ENCODE measurements at regions not wholly inside any gene's neighbourhood (a gene's known extent, or its start where the extent isn't known, plus 50 kb on each side); places are given as distances from the start of the nearest gene placed in this dataset.

- TF ChIP-seq CTCF (IDR thresholded peaks at IDR 0.05; ENCODE audit: low read depth, low read length), result no peak
- in situ Hi-C loops (cut with HindIII; ENCODE audit: low sequenced_read_pairs), result no loop called here
- no peak for DNase-seq (ENCODE audit: low read depth, low spot score)
- H3K4me3 ChIP-seq (ENCODE audit: low read depth, low read length), result no peak overlapping the region
These were observed 152.7 kb upstream of the EEA1 start for GRCh38 chr12:93081810-93082165.

GRCh38 chr12:93085383-93086287 lies 156.5 kb upstream of the EEA1 start:
- H3K4me3 ChIP-seq (ENCODE audit: low read depth, low read length), result no peak overlapping the region
- no peak for DNase-seq (ENCODE audit: low read depth, low spot score)
- in situ Hi-C loops (cut with HindIII; ENCODE audit: low sequenced_read_pairs), result no loop called here
- TF ChIP-seq CTCF (IDR thresholded peaks at IDR 0.05; ENCODE audit: low read depth, low read length), result no peak

GRCh38 chr12:93086288-93086727 lies 157.2 kb upstream of the EEA1 start:
- no peak for DNase-seq (ENCODE audit: low read depth, low spot score)
- no peak for TF ChIP-seq CTCF (IDR thresholded peaks at IDR 0.05; ENCODE audit: low read depth, low read length)
- in situ Hi-C loops (cut with HindIII; ENCODE audit: low sequenced_read_pairs), result no loop called here
- no peak overlapping the region for H3K4me3 ChIP-seq (ENCODE audit: low read depth, low read length)

GRCh38 chr12:93087840-93088610 lies 158.9 kb upstream of the EEA1 start:
- TF ChIP-seq CTCF (IDR thresholded peaks at IDR 0.05; ENCODE audit: low read depth, low read length), result no peak
- peak; percentile 38 for DNase-seq (ENCODE audit: low read depth, low spot score)
- no peak overlapping the region for H3K4me3 ChIP-seq (ENCODE audit: low read depth, low read length)
- in situ Hi-C loops (cut with HindIII; ENCODE audit: low sequenced_read_pairs), result no loop called here

- DNase-seq (ENCODE audit: low read depth, low spot score), result peak; percentile 95
- in situ Hi-C loops (cut with HindIII; ENCODE audit: low sequenced_read_pairs), result no loop called here
- H3K4me3 ChIP-seq (ENCODE audit: low read depth, low read length), result no peak overlapping the region
- no peak for TF ChIP-seq CTCF (IDR thresholded peaks at IDR 0.05; ENCODE audit: low read depth, low read length)
These were observed 160.9 kb upstream of the EEA1 start for GRCh38 chr12:93089805-93090569.

- H3K4me3 ChIP-seq (ENCODE audit: low read depth, low read length), result no peak overlapping the region
- peak; percentile 85 for DNase-seq (ENCODE audit: low read depth, low spot score)
- in situ Hi-C loops (cut with HindIII; ENCODE audit: low sequenced_read_pairs), result no loop called here
- TF ChIP-seq CTCF (IDR thresholded peaks at IDR 0.05; ENCODE audit: low read depth, low read length), result no peak
These were observed 161.7 kb upstream of the EEA1 start for GRCh38 chr12:93090731-93091172.
